ENCODE measurements at regions not wholly inside any gene's neighbourhood (a gene's known extent, or its start where the extent isn't known, plus 50 kb on each side); places are given as distances from the start of the nearest gene placed in this dataset.

DNA sequence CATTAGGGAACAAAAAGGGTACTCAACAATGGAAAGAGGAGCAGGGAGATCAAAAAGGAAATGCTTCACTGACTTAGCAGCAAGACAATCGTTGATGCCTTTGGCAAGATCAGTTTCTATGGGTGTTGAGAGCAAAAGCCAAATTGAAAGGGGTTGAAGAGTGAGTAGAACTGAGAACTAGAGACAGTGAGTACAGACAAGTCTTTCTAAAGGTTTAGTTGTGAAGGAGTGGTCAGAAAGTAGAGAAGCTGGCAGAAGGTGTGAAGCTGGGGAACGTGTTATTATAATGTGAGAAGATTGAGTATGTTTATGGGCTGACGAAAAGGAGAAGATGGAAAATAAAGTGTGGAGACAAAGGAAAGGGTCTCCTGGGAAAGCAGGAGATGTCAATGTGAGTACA, 221.2 kb upstream of the USP25 start:
- Histone ChIP-seq H3K79me2 (ENCODE audit: insufficient read depth, low read depth, low read length) (no peaks in the 10 kb centered on the region), H4K20me1 (ENCODE audit: insufficient read depth, low read length) (no peaks in the 10 kb centered on the region), H3K4me1 (ENCODE audit: insufficient read depth, low read length, poor library complexity, severe bottlenecking) (peaks cover 8% of the 10 kb centered on the region), H3K4me2 (ENCODE audit: low read length) (no peak overlapping the region), H3K27ac (ENCODE audit: low read depth, low read length, poor library complexity, severe bottlenecking) (no peak overlapping the region), H3K36me3 (ENCODE audit: insufficient read depth, low read length) (no peaks in the 10 kb centered on the region), H2AFZ (ENCODE audit: low read length) (peak overlapping the region; percentile 53; the same call in 1 of the 2 replicates), H3K9me2 (ENCODE audit: insufficient read depth, low read length) (0 out of 2 replicates have a peak, but pooled peaks cover 4% of the 10 kb centered on the region), H3K9me3 (ENCODE audit: low read length) (no peaks in the 10 kb centered on the region; the same call in 1 of the 2 replicates), H3K4me3 (ENCODE audit: low read depth, low read length, poor library complexity, severe bottlenecking) (no peak overlapping the region)
- TF ChIP-seq, protein P1, sequence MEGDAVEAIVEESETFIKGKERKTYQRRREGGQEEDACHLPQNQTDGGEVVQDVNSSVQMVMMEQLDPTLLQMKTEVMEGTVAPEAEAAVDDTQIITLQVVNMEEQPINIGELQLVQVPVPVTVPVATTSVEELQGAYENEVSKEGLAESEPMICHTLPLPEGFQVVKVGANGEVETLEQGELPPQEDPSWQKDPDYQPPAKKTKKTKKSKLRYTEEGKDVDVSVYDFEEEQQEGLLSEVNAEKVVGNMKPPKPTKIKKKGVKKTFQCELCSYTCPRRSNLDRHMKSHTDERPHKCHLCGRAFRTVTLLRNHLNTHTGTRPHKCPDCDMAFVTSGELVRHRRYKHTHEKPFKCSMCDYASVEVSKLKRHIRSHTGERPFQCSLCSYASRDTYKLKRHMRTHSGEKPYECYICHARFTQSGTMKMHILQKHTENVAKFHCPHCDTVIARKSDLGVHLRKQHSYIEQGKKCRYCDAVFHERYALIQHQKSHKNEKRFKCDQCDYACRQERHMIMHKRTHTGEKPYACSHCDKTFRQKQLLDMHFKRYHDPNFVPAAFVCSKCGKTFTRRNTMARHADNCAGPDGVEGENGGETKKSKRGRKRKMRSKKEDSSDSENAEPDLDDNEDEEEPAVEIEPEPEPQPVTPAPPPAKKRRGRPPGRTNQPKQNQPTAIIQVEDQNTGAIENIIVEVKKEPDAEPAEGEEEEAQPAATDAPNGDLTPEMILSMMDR (conservative IDR thresholded peaks at IDR 0.05; ENCODE audit: low read length): no peak
- no peak for TF ChIP-seq EZH2phosphoT487 (IDR thresholded peaks at IDR 0.05; ENCODE audit: borderline replicate concordance, low read depth, low read length)
- ChIA-PET POLR2A (interaction anchor here (0.7 to 1.8 kb wide), 3 partner anchors 14 to 81 kb away, joined by 3 to 7 read pairs (median 3); no protein-coding TSS in a partner anchor), CTCF (ENCODE audit: unreplicated experiment) (no interaction called here)
- DNase-seq (ENCODE audit: low spot score): no peak
- intact Hi-C loops (cut with micrococcal nuclease; ENCODE audit: unreplicated experiment): no loop called here
- BruUV-seq (replicated peaks): no TSS peak

DNA sequence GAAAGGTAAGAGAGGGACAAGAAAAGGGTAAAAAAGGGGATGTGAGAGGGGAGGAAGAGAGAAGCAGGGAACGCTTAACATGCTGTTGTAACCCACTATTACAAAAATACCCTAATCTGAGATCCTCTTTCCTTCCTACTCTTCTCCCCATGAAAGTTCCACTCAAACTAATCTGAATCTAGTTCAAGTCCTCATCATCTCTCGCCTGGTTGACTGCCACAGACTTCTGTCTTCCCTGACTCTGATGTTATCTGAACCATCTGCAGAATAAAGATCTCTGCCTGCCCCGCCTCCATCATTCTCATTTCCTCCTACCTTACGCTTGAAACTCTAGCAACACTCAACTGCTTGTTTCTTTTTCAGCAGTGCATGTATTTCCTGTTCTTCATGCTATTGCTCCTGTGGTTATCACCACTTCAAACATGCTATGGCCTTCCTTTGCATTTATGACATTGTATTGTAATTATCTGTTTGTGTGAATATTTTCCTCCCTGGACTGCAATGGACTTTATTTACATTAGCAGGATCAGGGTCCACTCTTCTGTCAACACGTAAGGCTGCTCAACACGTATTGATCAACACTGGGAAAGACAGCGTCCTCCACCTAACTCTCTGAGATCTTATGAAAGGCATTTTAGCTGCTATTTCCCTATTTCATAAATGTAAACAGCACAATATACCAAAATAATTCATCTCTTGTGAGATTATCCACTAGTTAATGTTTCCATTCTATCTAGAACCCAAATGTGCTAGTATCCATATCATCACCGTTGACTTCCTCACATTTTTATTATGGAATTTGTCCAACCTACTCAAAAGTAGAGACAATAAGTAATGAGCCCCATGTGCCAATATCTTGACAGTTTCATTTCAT, 215.5 kb upstream of the USP25 start:
- no peaks in the 10 kb centered on the region for H4K20me1 ChIP-seq (ENCODE audit: insufficient read depth, low read length)
- TF ChIP-seq EZH2phosphoT487 (IDR thresholded peaks at IDR 0.05; ENCODE audit: borderline replicate concordance, low read depth, low read length): no peak
- TF ChIP-seq, protein P1 (conservative IDR thresholded peaks at IDR 0.05; ENCODE audit: low read length): no peak
- H3K4me3 ChIP-seq (ENCODE audit: low read depth, low read length, poor library complexity, severe bottlenecking): peak overlapping the region; percentile 43
- BruUV-seq (replicated peaks): no TSS peak
- H2AFZ ChIP-seq (ENCODE audit: low read length): peak overlapping the region; percentile 99
- peak overlapping the region; percentile 70 for H3K4me2 ChIP-seq (ENCODE audit: low read length)
- CTCF ChIA-PET (ENCODE audit: unreplicated experiment): no interaction called here
- H3K27ac ChIP-seq (ENCODE audit: low read depth, low read length, poor library complexity, severe bottlenecking): peak overlapping the region; percentile 86
- POLR2A ChIA-PET: interaction anchor here (0.6 to 1.9 kb wide), 4 partner anchors 11 to 84 kb away, joined by 3 to 5 read pairs (median 5); no protein-coding TSS in a partner anchor
- H3K9me3 ChIP-seq (ENCODE audit: low read length): no peaks in the 10 kb centered on the region; the same call in 1 of the 2 replicates
- peaks cover 27% of the 10 kb centered on the region for H3K4me1 ChIP-seq (ENCODE audit: insufficient read depth, low read length, poor library complexity, severe bottlenecking)
- intact Hi-C loops (cut with micrococcal nuclease; ENCODE audit: unreplicated experiment): loop anchor here (5.0 to 10.0 kb wide), 3 partner anchors 218 to 830 kb away; no protein-coding TSS in a partner anchor
- H3K36me3 ChIP-seq (ENCODE audit: insufficient read depth, low read length): no peaks in the 10 kb centered on the region
- DNase-seq (ENCODE audit: low spot score): peak; percentile 84
- H3K79me2 ChIP-seq (ENCODE audit: insufficient read depth, low read depth, low read length): no peaks in the 10 kb centered on the region
- 0 out of 2 replicates have a peak, but pooled peaks cover 4% of the 10 kb centered on the region for H3K9me2 ChIP-seq (ENCODE audit: insufficient read depth, low read length)

Data from OCI-LY7 (cell line).